CD4-positive, alpha-beta T cell treated with Interleukin-12 subunit alpha and Interleukin-12 subunit beta, for 1 hour (primary cell): ENCODE measurements at regions not wholly inside any gene's neighbourhood (a gene's known extent, or its start where the extent isn't known, plus 50 kb on each side); places are given as distances from the start of the nearest gene placed in this dataset.
A peak's percentile ranks its signal among the peaks of the same experiment; 100 is the strongest.

Experiments used
- DNase-seq: peaks from one replicate; pipeline ENCODE4 v3.0.0-alpha.2; 2020

DNA sequence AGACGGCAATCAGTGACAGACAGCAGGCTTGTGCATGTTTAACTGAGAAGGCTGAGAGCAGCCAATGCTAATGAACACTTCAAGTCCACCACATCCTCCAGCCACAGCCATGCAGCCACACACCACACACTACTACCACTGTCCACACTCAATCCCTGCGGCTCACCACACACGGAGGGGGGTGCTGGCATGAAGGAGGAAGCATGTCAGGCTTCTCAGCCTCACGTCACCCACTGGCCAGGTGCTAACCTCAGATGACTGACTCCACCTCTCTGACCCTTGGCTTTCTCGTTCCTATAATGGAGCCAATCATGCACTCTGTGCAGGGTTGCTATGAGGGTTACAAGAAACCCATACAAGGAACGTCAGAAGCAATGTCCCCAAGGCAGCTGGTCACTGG lies 165.4 kb upstream of the RNF32 start:
- DNase-seq = no peak

DNA sequence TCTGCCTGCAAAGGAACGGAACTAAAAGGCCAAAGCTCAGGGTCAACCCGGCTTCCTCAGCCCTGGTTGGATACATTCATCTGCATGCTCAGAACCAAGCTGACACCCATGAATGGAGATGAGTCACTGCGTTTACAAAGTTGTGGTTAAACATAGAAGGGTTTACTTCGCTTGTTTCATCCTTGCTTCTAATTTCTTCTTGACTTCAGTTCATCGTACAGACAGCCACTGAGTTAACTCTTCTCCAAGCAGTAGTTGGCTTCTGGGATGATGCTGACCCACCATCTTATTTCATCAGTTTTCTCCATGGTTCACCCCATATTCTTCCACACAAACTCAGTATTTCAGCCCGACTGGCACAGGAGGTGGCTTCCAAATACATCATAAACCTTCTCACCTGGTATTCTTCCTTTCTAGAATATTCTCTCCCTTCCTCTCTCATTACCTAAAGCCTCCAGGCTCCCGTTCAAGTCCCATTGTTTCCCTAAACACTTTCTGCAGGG lies 166.3 kb upstream of the RNF32 start:
- DNase-seq = no peak

GRCh38 chr7:156473476-156474240 lies 166.9 kb upstream of the RNF32 start:
- peak; percentile 8 for DNase-seq

DNA sequence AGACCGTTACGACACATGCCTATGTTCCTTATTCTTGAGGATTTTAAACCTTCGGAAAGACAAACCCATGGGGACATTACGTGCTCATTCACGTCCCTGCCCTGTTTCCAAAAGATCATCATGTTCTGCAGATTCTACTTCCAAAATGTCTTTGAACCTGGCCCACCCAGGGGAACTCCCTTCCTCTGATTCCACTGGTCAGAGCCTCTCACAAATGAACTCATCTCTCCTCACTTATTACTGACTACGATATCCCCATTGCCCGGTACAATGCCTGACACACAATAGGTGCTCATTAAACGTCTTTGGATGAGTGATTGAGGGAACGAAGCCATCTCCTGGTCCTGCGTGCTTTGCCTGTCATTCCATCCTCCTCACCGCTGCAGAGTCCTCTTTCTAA lies 168.3 kb upstream of the RNF32 start:
- no peak for DNase-seq

DNA sequence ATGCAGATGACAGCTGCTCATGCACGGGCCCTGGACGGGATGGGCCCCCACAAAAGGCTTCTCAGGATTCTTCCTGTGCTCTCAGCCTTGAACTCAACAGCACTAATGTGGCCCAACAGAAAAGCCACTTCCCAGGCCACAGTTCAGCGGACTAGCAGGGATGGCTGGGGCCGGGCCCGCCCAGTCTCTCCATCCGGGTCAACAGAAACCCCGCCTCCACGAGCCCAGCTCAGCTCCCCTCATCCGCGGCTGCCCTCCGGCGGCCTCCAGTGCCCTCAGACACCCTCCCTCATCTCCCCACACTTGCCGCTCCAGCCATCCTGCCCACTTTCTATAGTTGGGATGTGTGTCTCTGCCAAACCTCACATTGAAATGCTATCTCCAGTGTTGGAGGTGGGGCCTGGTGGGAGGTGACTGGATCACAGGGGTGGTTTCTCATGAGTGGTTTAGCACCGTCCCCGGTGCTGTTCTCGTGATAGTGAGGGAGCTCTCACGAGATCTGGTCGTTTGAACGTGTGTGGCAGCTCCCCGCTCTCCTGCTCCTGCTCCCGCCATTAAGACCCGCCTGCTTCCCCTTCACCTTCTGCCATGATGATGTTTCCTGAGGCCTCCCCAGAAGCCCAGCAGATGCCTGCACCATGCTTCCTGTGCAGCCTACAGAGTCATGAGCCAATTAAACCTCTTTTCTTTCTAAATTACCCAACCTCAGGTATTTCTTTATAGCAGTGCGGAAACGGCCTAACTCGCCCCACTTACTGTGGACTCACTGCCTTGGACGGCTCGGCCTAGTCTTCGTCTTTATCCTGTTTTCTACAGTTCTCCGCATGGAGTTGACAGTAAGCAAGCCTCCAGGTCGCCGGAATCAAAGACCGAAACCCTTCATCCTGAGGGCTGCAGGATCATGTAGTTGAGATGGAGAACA lies 169.9 kb upstream of the RNF32 start:
- DNase-seq = no peak

GRCh38 chr7:156466955-156467625 lies 173.5 kb upstream of the RNF32 start:
- DNase-seq = no peak

- DNase-seq = no peak
Observed at GRCh38 chr7:156466272-156466671, 174.3 kb upstream of the RNF32 start.

DNA sequence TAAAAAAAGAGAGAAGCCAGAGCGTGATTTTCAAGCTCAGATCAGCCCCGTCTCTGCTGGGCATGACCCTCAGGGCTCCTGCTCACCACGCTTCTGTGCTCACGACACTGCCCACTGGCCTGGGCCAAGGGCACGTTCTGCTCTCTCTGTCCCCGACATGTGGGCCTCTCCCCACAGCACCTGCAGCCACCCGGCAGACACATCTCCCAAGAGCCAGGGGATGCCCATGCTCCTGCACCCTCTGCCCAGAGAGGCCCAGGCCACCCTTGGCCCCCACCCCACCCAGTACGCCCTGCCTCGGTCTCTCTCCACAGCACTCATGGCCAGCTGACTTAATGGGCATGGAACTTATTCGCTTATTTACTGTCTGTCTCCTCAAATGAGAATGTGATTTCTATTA lies 175.4 kb upstream of the RNF32 start:
- no peak for DNase-seq

GRCh38 chr7:156464339-156464738 lies 176.2 kb upstream of the RNF32 start:
- DNase-seq = no peak

- no peak for DNase-seq
Observed at GRCh38 chr7:156463280-156463679, 177.3 kb upstream of the RNF32 start.

DNA sequence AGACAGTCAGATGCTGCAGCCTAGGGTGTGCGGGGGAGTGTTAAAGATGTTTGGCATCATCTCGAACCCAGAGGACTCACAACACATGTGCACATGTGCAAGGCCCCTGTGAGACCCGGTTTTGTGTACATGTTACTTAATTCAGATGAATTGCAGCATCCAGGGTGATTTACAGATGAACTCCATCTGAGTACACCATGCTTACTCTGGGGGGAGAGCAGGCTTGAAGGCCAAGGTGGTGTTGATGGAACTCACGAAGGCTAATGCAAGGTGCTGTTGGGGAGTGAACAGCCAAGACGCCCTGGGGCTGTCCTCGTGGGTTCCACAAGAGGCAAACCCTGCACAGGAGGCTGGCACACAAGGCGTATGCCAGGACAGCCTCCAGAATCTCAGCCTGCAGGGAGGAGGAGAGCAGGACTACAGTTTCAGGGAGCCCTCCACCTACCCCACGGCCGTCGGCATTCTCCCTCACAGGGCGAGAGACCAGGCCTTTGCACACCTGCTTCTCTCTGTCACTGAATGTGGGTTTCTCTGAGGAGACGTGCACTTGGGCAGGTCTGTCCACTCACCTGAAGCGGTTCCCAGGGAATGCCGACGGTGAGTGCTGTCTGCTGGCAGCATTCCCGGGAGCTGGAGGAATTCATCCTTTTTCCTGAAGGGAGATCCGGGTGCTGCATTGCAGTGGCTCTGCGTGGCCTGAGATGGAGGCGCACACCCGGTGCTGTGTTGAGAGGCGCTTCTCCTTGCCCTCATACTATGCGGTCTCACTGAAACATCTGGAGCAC lies 178.5 kb upstream of the RNF32 start:
- no peak for DNase-seq

DNA sequence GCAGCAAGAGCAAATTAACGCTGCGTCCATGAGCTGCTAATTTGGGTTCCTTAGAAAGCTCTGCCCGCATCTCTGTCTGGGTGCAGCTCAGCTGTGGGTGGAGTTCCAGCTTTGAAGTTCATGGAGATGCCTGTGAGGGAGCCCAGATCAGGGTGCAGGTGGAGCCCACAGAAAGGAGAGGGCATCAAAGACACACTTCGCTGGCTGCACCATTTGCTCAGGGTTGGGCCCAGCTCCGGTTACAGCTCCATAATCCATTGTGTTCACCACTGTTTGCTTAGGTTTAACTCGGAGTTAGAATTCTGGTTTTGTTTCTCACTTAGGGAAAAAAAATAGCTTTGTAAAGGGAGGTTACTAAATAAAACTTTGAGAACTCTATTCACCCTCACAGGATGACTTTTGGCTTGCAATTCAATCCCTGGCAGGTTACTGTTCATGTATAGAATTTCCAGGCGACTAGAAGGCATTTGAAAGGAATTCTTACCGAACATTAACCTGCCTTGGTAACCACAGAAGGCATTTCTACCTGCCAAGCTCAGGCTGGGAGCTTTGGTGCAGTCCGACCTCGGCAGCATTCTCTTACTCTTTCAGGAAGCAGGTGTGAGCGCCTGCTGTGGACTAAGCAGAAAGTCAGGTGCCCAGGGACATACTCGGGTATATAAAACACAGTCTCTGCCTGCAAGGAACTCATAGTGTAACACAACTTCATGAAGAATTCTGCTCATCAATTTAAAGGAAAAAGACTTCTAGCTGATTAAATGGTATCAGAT lies 179.5 kb upstream of the RNF32 start:
- DNase-seq = no peak

- DNase-seq = no peak
Observed at GRCh38 chr7:156459582-156459981, 181.0 kb upstream of the RNF32 start.

GRCh38 chr7:156459067-156459466 lies 181.5 kb upstream of the RNF32 start:
- no peak for DNase-seq

GRCh38 chr7:156458011-156458410 lies 182.6 kb upstream of the RNF32 start:
- no peak for DNase-seq

DNA sequence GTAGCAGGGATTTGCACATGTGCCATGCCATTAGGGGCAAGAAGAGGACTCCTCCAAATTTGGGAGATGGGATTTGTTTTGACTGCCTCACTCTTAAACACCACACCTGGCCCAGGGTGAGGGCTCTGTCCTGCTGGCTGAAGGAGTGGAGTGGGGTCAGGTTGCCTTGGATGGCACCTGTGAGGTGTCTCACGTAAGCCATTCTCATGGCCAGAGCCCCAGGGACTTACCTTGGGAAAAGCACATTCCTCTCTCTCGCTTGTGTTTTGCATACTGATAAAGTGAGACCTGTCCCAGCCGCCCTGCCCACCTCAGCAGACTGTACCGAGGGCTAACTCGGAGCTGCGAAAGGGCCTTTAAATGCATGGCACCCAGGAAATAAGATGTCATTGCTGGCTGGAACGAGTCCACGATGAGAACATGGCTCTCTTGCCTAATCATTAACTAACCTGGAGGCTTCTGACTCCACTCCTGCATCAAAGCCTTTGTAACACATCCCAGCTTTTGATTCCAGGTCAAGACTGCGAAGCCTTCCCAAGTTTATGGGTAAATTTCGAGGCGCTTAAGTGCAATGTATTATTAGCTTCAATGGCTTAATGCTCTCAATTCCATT lies 184.0 kb upstream of the RNF32 start:
- no peak for DNase-seq

- DNase-seq = no peak
Observed at GRCh38 chr7:156456032-156456431, 184.5 kb upstream of the RNF32 start.

GRCh38 chr7:156450473-156450872 lies 190.1 kb upstream of the RNF32 start:
- DNase-seq = no peak

DNA sequence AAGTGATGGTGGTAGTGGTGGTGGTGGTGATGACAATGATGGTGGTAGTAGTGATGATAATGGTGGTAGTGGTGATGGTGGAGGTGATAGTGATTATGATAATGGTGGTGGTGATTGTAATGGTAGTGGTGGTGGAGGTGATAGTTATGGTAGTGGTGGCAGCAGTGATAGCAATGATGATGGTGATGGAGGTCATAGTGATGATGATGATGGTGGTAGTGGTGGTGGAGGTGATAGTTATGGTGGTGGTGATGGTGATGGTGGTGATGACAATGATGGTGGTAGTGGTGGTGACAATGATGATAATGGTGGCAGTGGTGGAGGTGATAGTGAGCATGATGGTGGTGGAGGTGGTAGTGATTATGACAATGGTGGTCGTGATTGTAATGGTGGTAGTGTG lies 191.7 kb upstream of the RNF32 start:
- no peak for DNase-seq

GRCh38 chr7:156446990-156447389 lies 193.6 kb upstream of the RNF32 start:
- DNase-seq = no peak
